IMR-90 (cell line): ENCODE measurements at regions not wholly inside any gene's neighbourhood (a gene's known extent, or its start where the extent isn't known, plus 50 kb on each side); places are given as distances from the start of the nearest gene placed in this dataset.

Experiments
- ATAC-seq: fragments of 200-7000 bp; cut with Tn5 transposase; 2 replicates; pipeline ENCODE4 v1.9.1; 2020; ENCODE audit warnings: low read depth, mild to moderate bottlenecking, moderate library complexity
- BruUV-seq: library from RNA; stranded (reverse); fragments of 400-500 nt; replicated peaks from 2 replicates; lab custom pipeline; 2021; lab: Mats Ljungman, UMichigan
- CTCF ChIA-PET: fragments of 300-600 bp; formaldehyde crosslinking; extraction: SDS; loops from one replicate; lab custom pipeline; 2021; ENCODE audit warnings: antibody characterized with exemption; lab: Yijun Ruan, JAX
- POLR2A ChIA-PET: fragments of 300-600 bp; sonication (Branson Sonifier 250); formaldehyde crosslinking; loops from one replicate; lab custom pipeline; 2022; ENCODE audit warnings: antibody characterized with exemption; ENCODE audit not compliant: unreplicated experiment; lab: Charles Lee
- DNase-seq: peaks from one replicate; pipeline ENCODE4 v3.0.0; 2013
- H2AFZ ChIP-seq: replicated peaks from 2 replicates; pipeline ENCODE3; 2013; ENCODE audit warnings: low read length, mild to moderate bottlenecking; ENCODE audit not compliant: poor library complexity
- H2AK5ac ChIP-seq: 2 replicates; pipeline ENCODE4 v1.6.1; 2013; ENCODE audit warnings: low read depth, low read length, inconsistent platforms
- H2AK9ac ChIP-seq: replicated peaks from 2 replicates; pipeline ENCODE3; 2013; ENCODE audit warnings: mild to moderate bottlenecking, low read depth, low read length, moderate library complexity; ENCODE audit not compliant: poor library complexity
- H2BK120ac ChIP-seq: 2 replicates; pipeline ENCODE4 v1.6.1; 2013; ENCODE audit warnings: low read depth, low read length, inconsistent platforms
- H2BK15ac ChIP-seq: 3 replicates; pipeline ENCODE4 v1.6.1; 2013; ENCODE audit warnings: low read depth, low read length, inconsistent platforms
- H2BK20ac ChIP-seq: 2 replicates; pipeline ENCODE4 v1.6.1; 2013; ENCODE audit warnings: low read depth, mild to moderate bottlenecking, inconsistent platforms, low read length, moderate library complexity
- H2BK5ac ChIP-seq: 2 replicates; pipeline ENCODE4 v1.6.1; 2013; ENCODE audit warnings: mild to moderate bottlenecking, low read depth, low read length, inconsistent platforms; ENCODE audit not compliant: poor library complexity, severe bottlenecking
- H3K14ac ChIP-seq: replicated peaks from 2 replicates; pipeline ENCODE4 v1.6.1; 2013; ENCODE audit warnings: low read depth, low read length, inconsistent platforms
- H3K18ac ChIP-seq: 2 replicates; pipeline ENCODE4 v1.6.1; 2013; ENCODE audit warnings: low read depth, low read length, control low read depth
- H3K23ac ChIP-seq: 2 replicates; pipeline ENCODE4 v1.6.1; 2013; ENCODE audit warnings: low read depth, low read length, inconsistent platforms
- H3K27ac ChIP-seq: 2 replicates; pipeline ENCODE4 v1.5.1; 2013; ENCODE audit warnings: mild to moderate bottlenecking, control low read depth, low read length; ENCODE audit not compliant: insufficient read depth
- H3K27me3 ChIP-seq: 2 replicates; pipeline ENCODE4 v1.6.1; 2013; ENCODE audit warnings: low read length; ENCODE audit not compliant: control insufficient read depth, insufficient read depth
- H3K36me3 ChIP-seq: 2 replicates; pipeline ENCODE4 v1.6.1; 2013; ENCODE audit warnings: low read length, mixed read lengths; ENCODE audit not compliant: control insufficient read depth, insufficient read depth
- H3K4ac ChIP-seq: 2 replicates; pipeline ENCODE4 v1.6.1; 2013; ENCODE audit warnings: low read depth, low read length, inconsistent platforms
- H3K4me1 ChIP-seq: 2 replicates; pipeline ENCODE4 v1.6.1; 2013; ENCODE audit warnings: low read length, mixed read lengths; ENCODE audit not compliant: control insufficient read depth, insufficient read depth
- H3K4me2 ChIP-seq: 2 replicates; pipeline ENCODE4 v1.6.1; 2013; ENCODE audit warnings: low read depth, mild to moderate bottlenecking, control low read depth, low read length, moderate library complexity
- H3K4me3 ChIP-seq: 2 replicates; pipeline ENCODE4 v1.5.1; 2013; ENCODE audit warnings: low read depth, mild to moderate bottlenecking, control low read depth, low read length, moderate library complexity; ENCODE audit not compliant: insufficient read depth
- H3K56ac ChIP-seq: 2 replicates; pipeline ENCODE4 v1.6.1; 2013; ENCODE audit warnings: low read length, inconsistent platforms; ENCODE audit not compliant: insufficient read depth; ENCODE audit errors: extremely low read depth
- H3K79me1 ChIP-seq, 2 experiments: 2 replicates each; pipeline ENCODE4 v1.6.1; 2013; ENCODE audit warnings: low read length in 2 of 2, inconsistent platforms in 1 of 2, low read depth in 1 of 2
- H3K9ac ChIP-seq: 2 replicates; pipeline ENCODE4 v1.6.1; 2013; ENCODE audit warnings: low read depth, low read length, control low read depth
- H3K9me1 ChIP-seq: 2 replicates; pipeline ENCODE4 v1.6.1; 2013; ENCODE audit warnings: low read length, inconsistent platforms; ENCODE audit not compliant: insufficient read depth
- H3K9me3 ChIP-seq: 2 replicates; pipeline ENCODE4 v1.6.1; 2013; ENCODE audit warnings: low read length; ENCODE audit not compliant: control insufficient read depth, insufficient read depth
- H4K20me1 ChIP-seq: 2 replicates; pipeline ENCODE4 v1.6.1; 2013; ENCODE audit warnings: low read length, inconsistent platforms; ENCODE audit not compliant: insufficient read depth
- H4K5ac ChIP-seq: 2 replicates; pipeline ENCODE4 v1.6.1; 2013; ENCODE audit warnings: mild to moderate bottlenecking, low read depth, low read length, control low read depth
- H4K8ac ChIP-seq, 2 experiments: 2 replicates each; pipeline ENCODE4 v1.6.1; 2013; ENCODE audit warnings: low read depth in 2 of 2, low read length in 2 of 2, control low read depth in 1 of 2, inconsistent platforms in 1 of 2
- H4K91ac ChIP-seq: 2 replicates; pipeline ENCODE4 v1.6.1; 2013; ENCODE audit warnings: low read depth, low read length, inconsistent platforms; ENCODE audit not compliant: insufficient read depth
- MAZ ChIP-seq: IDR thresholded peaks from 2 replicates; pipeline ENCODE4 v1.6.1; 2012; ENCODE audit warnings: low read depth, mild to moderate bottlenecking, low read length, improper control_type of control experiment, moderate library complexity, borderline replicate concordance
- NFE2L2 ChIP-seq: fragments of 150-350 bp; IDR thresholded peaks from 2 replicates; pipeline ENCODE4 v1.6.1; 2016; ENCODE audit warnings: low read depth, mild to moderate bottlenecking, low read length
- RAD21 ChIP-seq: IDR thresholded peaks from 2 replicates; pipeline ENCODE4 v1.6.1; 2012; ENCODE audit warnings: low read length, improper control_type of control experiment
- WGBS, 2 experiments: methylation state at CpG; one replicate each; pipeline versions ENCODE4 v1.1.5 to v1.1.7; 2013; ENCODE audit warnings: missing lambda C conversion rate in 2 of 2; ENCODE audit not compliant: insufficient read length in 1 of 2; ENCODE audit errors: extremely low coverage in 2 of 2; 5-methylcytosine and 5-hydroxymethylcytosine counted together
- dilution Hi-C: fragments of 300-500 bp; cut with HindIII; formaldehyde crosslinking; loops from one replicate; pipeline ENCODE4 v1.14.3; 2018; ENCODE audit warnings: low sequenced_read_pairs; ENCODE audit not compliant: unreplicated experiment
- in situ Hi-C: fragments of 300-500 bp; cut with MboI; formaldehyde crosslinking; loops from 3 replicates; pipeline ENCODE4 v1.14.3; 2019; ENCODE audit warnings: low sequenced_read_pairs, inconsistent platforms, mixed read lengths
- intact Hi-C: fragments of 100-400 bp; cut with micrococcal nuclease; formaldehyde crosslinking; loops from 2 replicates; pipeline ENCODE4 v1.10.0; 2022

DNA sequence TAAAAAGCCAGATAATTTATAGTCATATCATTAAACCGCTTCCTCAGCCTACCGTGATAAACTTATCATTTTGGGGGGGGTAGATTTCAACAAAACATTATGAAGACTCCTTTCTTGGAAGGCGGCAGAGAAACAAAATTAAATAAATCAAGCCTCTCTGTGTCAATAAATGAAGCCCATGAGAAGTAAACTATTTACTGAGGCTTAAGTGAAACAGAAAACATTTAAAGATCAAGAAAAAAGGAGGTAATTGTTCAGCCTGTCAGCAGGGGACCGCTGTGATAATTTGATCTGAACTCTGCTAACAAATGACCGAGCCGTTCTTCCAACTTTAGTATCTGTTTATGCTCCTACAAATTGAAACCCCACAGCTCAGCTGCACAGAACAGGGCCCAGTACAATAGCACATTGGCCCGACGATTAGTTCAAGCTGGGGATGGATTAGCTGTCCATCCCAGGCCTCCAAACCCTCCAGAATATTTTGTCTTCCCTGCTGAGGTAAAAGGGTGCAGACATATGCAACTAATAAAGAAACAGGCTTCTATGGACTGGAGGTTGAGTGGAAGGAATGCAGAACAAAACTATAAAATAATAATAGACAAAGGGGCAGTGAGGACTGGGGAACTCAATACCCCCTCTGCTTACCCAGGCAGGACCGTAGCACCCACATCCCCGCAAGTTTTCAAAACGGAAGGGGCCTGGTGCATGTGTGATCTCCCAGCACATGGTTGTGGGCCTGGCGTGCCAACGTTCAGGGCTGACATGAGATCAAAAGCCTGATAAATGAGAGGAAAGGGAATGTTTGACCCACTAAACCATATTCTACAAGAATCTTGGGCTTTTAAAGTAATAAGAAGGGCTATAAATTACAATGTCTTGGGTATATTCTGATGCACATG lies 298.1 kb upstream of the IRX5 start (continued):
- TF ChIP-seq RAD21, result no peak

DNA sequence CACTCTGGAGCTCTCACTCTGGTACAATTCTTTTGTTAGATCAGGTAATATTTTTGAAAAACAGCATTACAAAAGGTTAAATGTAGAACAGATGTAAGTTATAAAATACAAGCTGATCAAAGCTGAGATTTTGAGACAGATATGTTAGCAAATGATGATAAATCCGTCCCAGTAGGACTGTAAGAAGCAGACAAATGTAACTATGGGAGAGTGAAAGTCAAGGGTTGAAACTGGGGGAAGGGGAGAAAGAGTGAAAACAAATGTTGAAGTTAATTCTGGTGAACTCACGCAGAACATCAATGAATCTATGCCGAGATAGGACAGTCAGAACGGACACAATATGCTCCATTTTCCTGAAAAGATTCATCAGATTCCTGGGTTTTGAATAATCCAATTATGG lies 298.9 kb upstream of the IRX5 start:
- intact Hi-C loops (no loop called here), in situ Hi-C loops (no loop called here), dilution Hi-C loops (no loop called here)
- Histone ChIP-seq H3K9me3 (no peaks in the 10 kb centered on the region; the same call in 1 of the 2 replicates), H3K4me1 (no peaks in the 10 kb centered on the region), H3K56ac (no peak overlapping the region), H2BK15ac (no peak overlapping the region), H3K4ac (no peak overlapping the region), H3K79me1 (no peaks in the 10 kb centered on the region), H3K14ac (no peak overlapping the region), H3K18ac (no peak overlapping the region), H3K36me3 (no peaks in the 10 kb centered on the region), H2AK5ac (no peak overlapping the region), H3K27me3 (no peaks in the 10 kb centered on the region), H3K9ac (no peak overlapping the region), H4K20me1 (no peaks in the 10 kb centered on the region), H2BK120ac (no peak overlapping the region), H2AK9ac (no peak overlapping the region), H3K27ac (no peak overlapping the region), H4K91ac (no peak overlapping the region), H2BK5ac (no peak overlapping the region), H2BK20ac (no peak overlapping the region), H3K4me3 (no peak overlapping the region), H3K4me2 (no peak overlapping the region), H4K5ac (no peak overlapping the region), H3K23ac (no peak overlapping the region), H4K8ac (no peak overlapping the region), H3K9me1 (no peaks in the 10 kb centered on the region), H2AFZ (no peak overlapping the region)
- no CpG with 5 or more reads among the region's 4 CpGs for WGBS, 2 experiments
- no peak for ATAC-seq
- ChIA-PET POLR2A (no interaction called here), CTCF (interaction anchor here (0.6 kb wide), 2 partner anchors 153 to 859 kb away, joined by 4 to 8 read pairs; no protein-coding TSS in a partner anchor)
- no peak for TF ChIP-seq MAZ
- no peak for TF ChIP-seq NFE2L2
- DNase-seq, result no peak
- BruUV-seq, result no TSS peak
